Kidney (tissue), 13 donors: ENCODE measurements at regions not wholly inside any gene's neighbourhood (a gene's known extent, or its start where the extent isn't known, plus 50 kb on each side); places are given as distances from the start of the nearest gene placed in this dataset.
A peak's percentile ranks its signal among the peaks of the same experiment; 100 is the strongest.

ENCODE experiments used
- DNase-seq, 5 donors: peaks; one replicate each; pipeline ENCODE4 v3.0.0-alpha.2; 2013 to 2020
- FAIRE-seq: peaks from 2 replicates; lab custom pipeline; 2012; peaks lifted over from hg19 to GRCh38; lab: Jason Lieb, UNC
- H3K27ac ChIP-seq, 2 donors: one replicate each; pipeline ENCODE4 v1.7.0; 2013; ENCODE audit warnings: low read depth in 2 of 2, low read length in 2 of 2, inconsistent platforms in 1 of 2
- H3K27me3 ChIP-seq: one replicate; pipeline ENCODE4 v1.7.1; 2013; ENCODE audit warnings: low read length, inconsistent platforms; ENCODE audit not compliant: control insufficient read depth, insufficient read depth
- H3K36me3 ChIP-seq, 3 donors: one replicate each; pipeline versions ENCODE4 v1.7.0 to v1.7.1; 2013; ENCODE audit warnings: low read length in 3 of 3, control low read depth in 1 of 3, inconsistent platforms in 1 of 3; ENCODE audit not compliant: insufficient read depth in 3 of 3, control insufficient read depth in 2 of 3
- H3K4me1 ChIP-seq, 3 donors: one replicate each; pipeline versions ENCODE4 v1.7.0 to v1.7.1; 2013; ENCODE audit warnings: low read length in 3 of 3, inconsistent platforms in 1 of 3, low read depth in 1 of 3; ENCODE audit not compliant: control insufficient read depth in 2 of 3, insufficient read depth in 2 of 3
- H3K4me3 ChIP-seq, 3 donors: one replicate each; pipeline versions ENCODE4 v1.7.0 to v1.8.1; 2013; ENCODE audit warnings: low read length in 3 of 3, control low read depth in 1 of 3, inconsistent platforms in 1 of 3
- H3K9ac ChIP-seq, 3 donors: one replicate each; pipeline versions ENCODE4 v1.7.0 to v1.7.1; 2013; ENCODE audit warnings: low read length in 3 of 3, control low read depth in 1 of 3, inconsistent platforms in 1 of 3
- H3K9me3 ChIP-seq, 3 donors: one replicate each; pipeline versions ENCODE4 v1.7.0 to v1.7.1; 2013; ENCODE audit warnings: low read length in 3 of 3, control low read depth in 1 of 3, inconsistent platforms in 1 of 3; ENCODE audit not compliant: control insufficient read depth in 2 of 3, insufficient read depth in 1 of 3
- CTCF ChIP-seq: IDR thresholded peaks from 3 replicates; pipeline ENCODE4 v1.5.1; 2012; ENCODE audit warnings: mild to moderate bottlenecking, moderate library complexity, borderline replicate concordance; ENCODE audit not compliant: insufficient read depth; ENCODE audit errors: extremely low read depth
- intact Hi-C: fragments of 100-400 bp; cut with DNase I; formaldehyde crosslinking; loops from one replicate; pipeline ENCODE4 v1.11.1; 2022
- donor health status: control.
- donor health status: control.
- donor health status: control.
- donor health status: control.
- donor health status: control.
- donor health status: DM: yes; HTN: yes; CAD: no.
- donor health status: Normal renal cell carcinoma (clear cell type).

GRCh38 chr13:111505175-111505777, 184.8 kb downstream of the TEX29 start:
- TF ChIP-seq CTCF: peak; percentile 3
- no peaks in the 10 kb centered on the region for H3K4me1 ChIP-seq
- no peaks in the 10 kb centered on the region for H3K9me3 ChIP-seq
- no peaks in the 10 kb centered on the region for H3K36me3 ChIP-seq
- no peak overlapping the region for H3K4me3 ChIP-seq
- DNase-seq (peak in 2 of 5 donors; percentile 34 to 39), FAIRE-seq (no peak)
- intact Hi-C loops: no loop called here
- H3K27ac ChIP-seq: no peak overlapping the region
- no peak overlapping the region for H3K9ac ChIP-seq
- H3K27me3 ChIP-seq: no peaks in the 10 kb centered on the region

GRCh38 chr13:111506125-111506524, 185.7 kb downstream of the TEX29 start:
- Histone ChIP-seq H3K9me3 (no peaks in the 10 kb centered on the region), H3K4me3 (no peak overlapping the region), H3K4me1 (no peaks in the 10 kb centered on the region), H3K36me3 (no peaks in the 10 kb centered on the region), H3K9ac (no peak overlapping the region), H3K27ac (no peak overlapping the region), H3K27me3 (no peaks in the 10 kb centered on the region)
- DNase-seq: peak in 1 of 5 donors; percentile 22
- FAIRE-seq: no peak
- intact Hi-C loops: no loop called here
- no peak for TF ChIP-seq CTCF

DNA sequence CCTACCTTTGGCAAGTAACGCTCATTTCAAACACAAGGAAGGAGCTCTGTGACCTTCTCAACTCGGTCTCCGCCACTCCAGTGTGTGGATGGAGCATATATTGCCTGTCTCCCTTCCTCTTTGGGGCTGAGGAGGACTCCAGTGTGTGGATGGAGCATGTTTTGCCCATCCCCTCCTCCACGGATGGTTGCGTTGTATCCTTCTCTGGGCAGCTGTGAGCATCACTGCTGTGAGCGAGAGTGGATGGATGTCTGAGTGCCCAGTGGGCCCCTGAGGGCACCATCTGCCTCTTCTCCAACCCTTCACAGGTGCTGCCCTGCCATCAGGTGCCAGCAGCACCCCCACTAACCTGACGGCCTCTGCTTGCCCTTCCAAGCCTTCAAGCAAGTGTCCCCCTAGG, 186.2 kb downstream of the TEX29 start:
- no peak for FAIRE-seq

More for the DNA sequence above, 186.2 kb downstream of the TEX29 start:
- no peak overlapping the region for H3K4me3 ChIP-seq
- intact Hi-C loops: no loop called here
- no peaks in the 10 kb centered on the region for H3K9me3 ChIP-seq
- no peaks in the 10 kb centered on the region for H3K4me1 ChIP-seq
- peak in 1 of 5 donors; percentile 53 for DNase-seq
- TF ChIP-seq CTCF: no peak
- no peaks in the 10 kb centered on the region for H3K27me3 ChIP-seq
- H3K9ac ChIP-seq: no peak overlapping the region
- no peaks in the 10 kb centered on the region for H3K36me3 ChIP-seq
- no peak overlapping the region for H3K27ac ChIP-seq
